ENCODE measurements at regions not wholly inside any gene's neighbourhood (a gene's known extent, or its start where the extent isn't known, plus 50 kb on each side); places are given as distances from the start of the nearest gene placed in this dataset.

DNA sequence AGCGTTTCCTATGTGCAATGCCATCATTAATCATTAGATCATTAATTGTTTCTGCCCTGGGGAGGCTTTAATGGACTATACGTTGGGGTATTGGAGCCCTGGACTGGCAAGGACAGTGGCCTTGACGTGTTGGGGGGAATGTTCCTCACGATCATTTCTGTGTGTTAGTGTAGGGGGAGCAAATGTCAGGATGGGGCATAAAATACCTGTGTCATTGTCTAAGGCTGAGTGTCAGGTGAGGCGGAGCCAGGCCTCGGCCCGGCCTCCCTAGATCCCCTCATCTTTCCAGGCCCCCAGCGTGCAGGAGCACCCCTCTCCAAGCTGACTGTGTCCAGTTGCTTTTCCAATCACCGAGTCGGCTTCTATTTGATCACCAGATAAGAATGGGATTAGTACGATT, 346.4 kb upstream of the SHH start (continued):
- TF ChIP-seq, protein P1, sequence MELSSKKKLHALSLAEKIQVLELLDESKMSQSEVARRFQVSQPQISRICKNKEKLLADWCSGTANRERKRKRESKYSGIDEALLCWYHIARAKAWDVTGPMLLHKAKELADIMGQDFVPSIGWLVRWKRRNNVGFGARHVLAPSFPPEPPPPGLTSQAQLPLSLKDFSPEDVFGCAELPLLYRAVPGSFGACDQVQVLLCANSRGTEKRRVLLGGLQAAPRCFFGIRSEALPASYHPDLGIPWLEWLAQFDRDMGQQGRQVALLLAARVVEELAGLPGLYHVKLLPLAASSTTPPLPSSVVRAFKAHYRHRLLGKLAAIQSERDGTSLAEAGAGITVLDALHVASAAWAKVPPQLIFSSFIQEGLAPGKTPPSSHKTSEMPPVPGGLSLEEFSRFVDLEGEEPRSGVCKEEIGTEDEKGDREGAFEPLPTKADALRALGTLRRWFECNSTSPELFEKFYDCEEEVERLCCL (CRISPR knock-in tag; IDR thresholded peaks at IDR 0.05; ENCODE audit: borderline replicate concordance), result no peak

DNA sequence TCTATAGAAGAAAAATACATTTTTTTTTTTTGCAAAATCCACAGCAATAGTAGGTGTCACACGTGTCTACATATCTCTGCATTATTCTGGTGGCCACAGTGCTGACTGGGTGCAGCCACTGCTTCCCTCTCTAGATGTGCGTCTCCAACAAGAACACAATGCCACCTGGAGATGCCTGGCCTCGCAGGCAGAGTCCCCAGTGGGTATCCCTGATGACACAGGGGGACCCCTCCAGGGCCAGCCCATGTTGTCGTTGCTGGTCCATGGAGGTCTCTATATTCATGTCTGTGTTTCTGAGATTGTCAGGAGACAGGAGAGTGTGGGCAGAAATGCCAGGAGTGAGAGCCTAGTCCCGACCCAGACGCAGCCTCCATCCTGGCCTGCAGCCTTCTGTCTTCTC, 345.9 kb upstream of the SHH start:
- no peak overlapping the region for H3K4me3 ChIP-seq (replicated peaks in 1 of 3; ENCODE audit: insufficient read depth in 1 of 3, low read depth in 2 of 3, low read length in 3 of 3)
- ChIA-PET POLR2A (no interaction called here), CTCF (ENCODE audit: low intra/inter-chr PET ratio, low total read pairs) (no interaction called here)
- H3K27me3 ChIP-seq (ENCODE audit: control insufficient read depth in 1 of 2, insufficient read depth in 2 of 2, low read length in 2 of 2), result peaks cover 2 to 37% of the 10 kb centered on the region in 2 experiments; a peak in 3 of 5 replicates
- TF ChIP-seq, protein P2, sequence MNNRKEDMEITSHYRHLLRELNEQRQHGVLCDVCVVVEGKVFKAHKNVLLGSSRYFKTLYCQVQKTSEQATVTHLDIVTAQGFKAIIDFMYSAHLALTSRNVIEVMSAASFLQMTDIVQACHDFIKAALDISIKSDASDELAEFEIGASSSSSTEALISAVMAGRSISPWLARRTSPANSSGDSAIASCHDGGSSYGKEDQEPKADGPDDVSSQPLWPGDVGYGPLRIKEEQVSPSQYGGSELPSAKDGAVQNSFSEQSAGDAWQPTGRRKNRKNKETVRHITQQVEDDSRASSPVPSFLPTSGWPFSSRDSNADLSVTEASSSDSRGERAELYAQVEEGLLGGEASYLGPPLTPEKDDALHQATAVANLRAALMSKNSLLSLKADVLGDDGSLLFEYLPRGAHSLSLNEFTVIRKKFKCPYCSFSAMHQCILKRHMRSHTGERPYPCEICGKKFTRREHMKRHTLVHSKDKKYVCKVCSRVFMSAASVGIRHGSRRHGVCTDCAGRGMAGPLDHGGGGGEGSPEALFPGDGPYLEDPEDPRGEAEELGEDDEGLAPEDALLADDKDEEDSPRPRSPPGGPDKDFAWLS (CRISPR knock-in tag; IDR thresholded peaks at IDR 0.05; ENCODE audit: borderline replicate concordance), result no peak
- no peak for TF ChIP-seq GTF2F1 (IDR thresholded peaks at IDR 0.05; ENCODE audit: low read length)
- intact Hi-C loops (cut with micrococcal nuclease; ENCODE audit: unreplicated experiment), result no loop called here
- H4K20me1 ChIP-seq (ENCODE audit: insufficient read depth, low read length), result no peaks in the 10 kb centered on the region
- FAIRE-seq (no peak), ATAC-seq (no peak), DNase-seq (ENCODE audit: low spot score) (no peak)
- H3K9ac ChIP-seq (ENCODE audit: insufficient read depth, low read depth, low read length), result no peak overlapping the region
- no peaks in the 10 kb centered on the region for H3K4me1 ChIP-seq (ENCODE audit: insufficient read depth, low read length)
- in situ Hi-C loops (cut with HindIII; ENCODE audit: extremely low pct_ligation_motif_present, low pct_unique_long_range_greater_than_20kb), result loop anchor here (5.0 kb wide), 1 partner anchor 341 kb away; no protein-coding TSS in a partner anchor
- H3K36me3 ChIP-seq (replicated peaks in 1 of 2; ENCODE audit: control insufficient read depth in 1 of 2, insufficient read depth in 2 of 2, low read length in 2 of 2), result no peaks in the 10 kb centered on the region
- no peak overlapping the region for H3K27ac ChIP-seq (ENCODE audit: extremely low read length, insufficient read depth, low read length)
- BruUV-seq (replicated peaks), result no TSS peak
- no peaks in the 10 kb centered on the region for H3K9me3 ChIP-seq (ENCODE audit: low read length)
- no peak overlapping the region for H2AFZ ChIP-seq (ENCODE audit: low read length)
- H3K79me2 ChIP-seq (ENCODE audit: insufficient read depth, low read length), result no peaks in the 10 kb centered on the region
- 2% methylated on average over 6 of the region's 6 CpGs for WGBS (ENCODE audit: low lambda C conversion rate)
- no peak overlapping the region for H3K4me2 ChIP-seq (ENCODE audit: low read depth, low read length)

Data from HepG2 (cell line).